AG09309 (cell line): ENCODE measurements at regions not wholly inside any gene's neighbourhood (a gene's known extent, or its start where the extent isn't known, plus 50 kb on each side); places are given as distances from the start of the nearest gene placed in this dataset.

Experiments used
- DNase-seq: peaks from one replicate; pipeline ENCODE4 v3.0.0-alpha.2; 2010; ENCODE audit warnings: low read depth
- H3K4me3 ChIP-seq: 2 replicates; pipeline ENCODE4 v1.5.1; 2011; ENCODE audit warnings: mild to moderate bottlenecking, low read depth, low read length, moderate library complexity; ENCODE audit not compliant: control insufficient read depth
- TF ChIP-seq, protein P1 (sequence below): IDR thresholded peaks from 2 replicates; pipeline ENCODE4 v1.5.1; 2011; ENCODE audit warnings: mild to moderate bottlenecking, low read depth, low read length, inconsistent platforms; ENCODE audit not compliant: insufficient read depth, control insufficient read depth; ENCODE audit errors: missing control alignments

DNA sequence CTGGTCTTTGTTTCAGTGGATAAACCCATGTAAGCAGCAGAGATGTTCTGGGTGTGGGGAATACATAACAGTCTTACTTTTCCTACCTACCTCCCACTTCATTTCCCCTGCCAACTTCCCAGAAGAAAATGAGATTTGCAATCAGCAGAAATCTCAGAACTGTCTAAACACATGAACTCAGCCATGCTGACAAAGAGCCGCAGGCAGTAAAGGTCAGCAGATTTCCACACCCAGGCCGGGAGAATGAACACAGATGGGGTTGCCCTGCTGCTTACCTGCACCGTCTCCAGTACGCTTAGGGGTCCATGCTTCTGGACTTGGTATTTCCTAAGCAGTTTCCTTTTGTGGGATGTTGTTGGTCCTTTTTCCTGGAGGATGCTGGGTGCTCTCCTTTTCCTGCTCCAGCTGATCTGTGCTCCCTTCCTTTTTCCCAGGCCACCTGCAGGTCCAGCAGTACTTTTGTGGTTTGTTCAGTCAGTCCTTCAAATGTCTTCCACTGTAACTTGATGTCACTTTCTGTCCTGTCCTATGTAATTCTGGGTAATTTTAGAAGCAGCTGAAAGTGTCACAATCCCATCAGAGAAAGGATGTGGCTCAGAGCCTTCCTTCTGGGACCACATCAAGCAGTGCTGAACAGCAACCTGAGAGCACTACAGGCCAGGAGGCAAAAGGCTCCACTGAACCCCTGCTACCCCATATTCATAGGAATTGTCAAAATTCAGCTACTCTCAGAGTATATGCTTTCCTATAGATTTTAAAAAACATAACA is 129.0 kb downstream of the CEP57L1 start:
- TF ChIP-seq, protein P1, sequence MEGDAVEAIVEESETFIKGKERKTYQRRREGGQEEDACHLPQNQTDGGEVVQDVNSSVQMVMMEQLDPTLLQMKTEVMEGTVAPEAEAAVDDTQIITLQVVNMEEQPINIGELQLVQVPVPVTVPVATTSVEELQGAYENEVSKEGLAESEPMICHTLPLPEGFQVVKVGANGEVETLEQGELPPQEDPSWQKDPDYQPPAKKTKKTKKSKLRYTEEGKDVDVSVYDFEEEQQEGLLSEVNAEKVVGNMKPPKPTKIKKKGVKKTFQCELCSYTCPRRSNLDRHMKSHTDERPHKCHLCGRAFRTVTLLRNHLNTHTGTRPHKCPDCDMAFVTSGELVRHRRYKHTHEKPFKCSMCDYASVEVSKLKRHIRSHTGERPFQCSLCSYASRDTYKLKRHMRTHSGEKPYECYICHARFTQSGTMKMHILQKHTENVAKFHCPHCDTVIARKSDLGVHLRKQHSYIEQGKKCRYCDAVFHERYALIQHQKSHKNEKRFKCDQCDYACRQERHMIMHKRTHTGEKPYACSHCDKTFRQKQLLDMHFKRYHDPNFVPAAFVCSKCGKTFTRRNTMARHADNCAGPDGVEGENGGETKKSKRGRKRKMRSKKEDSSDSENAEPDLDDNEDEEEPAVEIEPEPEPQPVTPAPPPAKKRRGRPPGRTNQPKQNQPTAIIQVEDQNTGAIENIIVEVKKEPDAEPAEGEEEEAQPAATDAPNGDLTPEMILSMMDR, result no peak
- DNase-seq, result no peak
- H3K4me3 ChIP-seq, result no peak overlapping the region

DNA sequence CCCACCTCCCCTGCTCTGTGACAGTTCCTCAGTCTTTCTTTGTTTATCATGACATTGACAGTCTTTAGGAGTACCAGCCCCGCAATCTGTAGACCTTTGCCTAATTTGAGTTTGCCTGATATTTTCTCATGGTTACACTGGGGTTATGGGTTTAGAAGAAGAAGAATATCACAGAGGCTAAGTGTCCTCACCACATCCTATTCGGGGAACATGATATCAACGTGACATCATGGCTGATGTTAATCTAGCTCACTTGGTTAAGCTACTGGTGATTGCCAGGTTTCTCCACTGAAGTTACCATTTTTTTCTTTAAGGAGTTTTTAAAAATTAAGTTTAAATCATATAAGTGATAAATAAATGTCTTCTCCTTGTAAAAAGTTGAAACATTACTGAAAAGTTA is 127.5 kb downstream of the CEP57L1 start:
- TF ChIP-seq, protein P1, result no peak
- H3K4me3 ChIP-seq, result no peak overlapping the region
- no peak for DNase-seq

- no peak for DNase-seq
- TF ChIP-seq, protein P1, result no peak
- no peak overlapping the region for H3K4me3 ChIP-seq
Observed at GRCh38 chr6:109221543-109222195, 126.4 kb downstream of the CEP57L1 start.
